ENCODE measurements at regions not wholly inside any gene's neighbourhood (a gene's known extent, or its start where the extent isn't known, plus 50 kb on each side); places are given as distances from the start of the nearest gene placed in this dataset.

- no peak for TF ChIP-seq CTCF (conservative IDR thresholded peaks at IDR 0.05; ENCODE audit: low read depth, low read length)
- TF ChIP-seq MAZ (IDR thresholded peaks at IDR 0.05; ENCODE audit: borderline replicate concordance, low read depth, low read length), result no peak
- no peak for TF ChIP-seq RAD21 (IDR thresholded peaks at IDR 0.05; ENCODE audit: low read length)
- no peak for TF ChIP-seq CEBPB (IDR thresholded peaks at IDR 0.05; ENCODE audit: low read depth, low read length)
- TF ChIP-seq ELK1 (IDR thresholded peaks at IDR 0.05; ENCODE audit: borderline replicate concordance, low read depth, low read length), result no peak
- no peak for TF ChIP-seq POLR2A (IDR thresholded peaks at IDR 0.05; ENCODE audit: low read depth, low read length)
These were observed 189.5 kb downstream of the ARHGAP12 start for GRCh38 chr10:31739146-31739545.
